D721Med (cell line): ENCODE measurements at regions not wholly inside any gene's neighbourhood (a gene's known extent, or its start where the extent isn't known, plus 50 kb on each side); places are given as distances from the start of the nearest gene placed in this dataset.

Experiments used
- DNase-seq: peaks from one replicate; pipeline ENCODE4 v3.0.0; 2011; ENCODE audit warnings: low spot score; ENCODE audit not compliant: insufficient read length
- FAIRE-seq: peaks from 2 replicates; lab custom pipeline; 2011; peaks lifted over from hg19 to GRCh38; lab: Jason Lieb, UNC
- CTCF ChIP-seq: IDR thresholded peaks from 2 replicates; pipeline ENCODE4 v1.5.1; 2012; ENCODE audit warnings: mild to moderate bottlenecking, control low read depth; ENCODE audit not compliant: insufficient read depth; ENCODE audit errors: missing control alignments

DNA sequence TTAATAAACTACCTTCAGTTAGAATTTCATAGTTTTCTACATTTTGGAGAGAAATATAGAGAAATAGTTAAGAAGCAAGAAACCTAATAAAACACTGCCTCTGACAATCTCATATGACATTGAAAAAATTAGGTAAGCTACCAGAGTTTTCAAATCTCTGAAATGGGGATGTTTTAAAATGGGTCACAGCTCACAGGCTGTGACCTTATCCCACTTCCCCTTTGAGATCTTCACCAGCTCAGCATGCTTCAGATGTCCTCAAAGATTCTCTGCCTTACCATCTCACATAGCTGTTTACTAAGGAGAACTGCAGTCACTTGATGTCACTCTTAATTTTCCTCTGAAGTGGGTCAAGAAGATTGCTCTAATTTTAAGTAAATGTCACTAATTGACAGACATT, 717.8 kb downstream of the JRKL start:
- TF ChIP-seq CTCF: no peak
- no peak for FAIRE-seq
- no peak for DNase-seq

DNA sequence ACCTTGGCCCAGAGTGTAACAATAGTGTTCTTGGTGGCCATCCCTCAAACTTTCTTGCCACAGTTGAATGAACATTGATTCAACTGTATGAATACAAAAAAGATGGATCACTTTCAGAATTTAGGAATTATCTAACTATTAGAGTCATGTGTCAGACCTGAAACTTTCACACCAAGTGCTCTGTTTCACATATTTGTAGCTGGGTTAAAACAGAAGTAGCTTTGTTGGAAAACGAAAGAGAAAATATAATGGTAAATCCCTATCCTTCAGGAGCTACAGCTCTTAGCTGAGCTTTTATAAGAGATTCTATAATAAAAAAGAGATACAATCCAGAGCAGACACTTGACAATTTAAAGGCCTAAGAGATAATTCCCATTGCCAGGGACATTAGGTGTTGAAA, 719.3 kb downstream of the JRKL start:
- TF ChIP-seq CTCF: no peak
- DNase-seq (no peak), FAIRE-seq (no peak)

DNA sequence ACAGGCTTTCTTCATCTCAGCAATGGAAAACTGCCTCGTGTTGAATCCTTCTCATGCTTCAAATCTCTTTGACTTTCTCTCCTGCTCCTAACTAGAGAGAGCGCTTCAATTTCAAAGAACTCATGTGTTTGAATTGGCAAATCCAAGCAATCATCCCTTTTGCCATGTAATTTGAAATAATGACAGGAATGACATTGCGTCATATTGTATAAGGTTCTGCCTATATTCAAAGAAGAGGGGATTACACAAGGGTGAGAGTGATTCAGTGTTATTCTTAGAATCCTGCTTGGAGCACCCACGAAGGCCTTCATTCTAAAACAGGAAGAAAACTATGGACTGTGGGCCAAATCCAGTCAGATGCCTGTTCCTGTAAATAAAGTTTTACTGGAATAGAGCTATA, 720.6 kb downstream of the JRKL start:
- FAIRE-seq: no peak

DNA sequence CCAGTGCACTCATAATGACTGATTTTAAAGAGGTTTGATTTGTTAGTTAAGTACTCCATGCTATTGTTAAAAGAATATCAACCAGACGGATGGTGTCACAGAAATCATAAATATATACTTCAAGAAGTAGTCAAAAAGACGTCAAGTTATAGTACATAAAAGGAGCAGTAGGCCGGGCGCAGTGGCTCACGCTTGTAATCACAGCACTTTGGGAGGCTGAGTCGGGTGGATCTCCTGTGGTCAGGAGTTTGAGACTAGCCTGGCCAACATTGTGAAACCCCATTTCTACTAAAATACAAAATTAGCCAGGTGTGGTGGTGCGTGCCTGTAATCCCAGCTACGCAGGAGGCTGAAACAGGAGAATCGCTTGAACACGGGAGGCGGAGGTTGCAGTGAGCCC, 721.7 kb downstream of the JRKL start:
- DNase-seq (no peak), FAIRE-seq (no peak)
- TF ChIP-seq CTCF: no peak

More for the DNA sequence above, 720.6 kb downstream of the JRKL start:
- DNase-seq: no peak
- TF ChIP-seq CTCF: no peak

- no peak for DNase-seq
- no peak for FAIRE-seq
- no peak for TF ChIP-seq CTCF
Measured at GRCh38 chr11:97118614-97119200, 728.9 kb downstream of the JRKL start.

DNA sequence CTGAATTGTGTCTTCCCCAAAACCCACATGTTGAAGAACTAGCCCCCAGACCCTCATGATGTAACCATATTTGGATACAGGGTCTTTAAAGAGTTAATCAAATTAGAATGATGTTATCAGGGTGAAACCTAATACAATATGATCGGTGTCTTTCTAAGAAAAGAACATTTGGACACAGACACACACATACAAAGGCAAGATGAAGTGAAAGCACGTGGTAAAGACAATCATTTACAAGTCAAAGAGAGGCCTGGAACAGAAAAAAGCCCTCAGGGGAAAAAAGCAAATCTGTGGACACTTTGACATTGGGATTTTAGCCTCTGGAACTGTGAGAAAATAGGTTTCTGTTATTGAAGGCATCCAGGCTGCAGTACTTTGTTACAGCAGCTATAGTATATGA, 733.4 kb downstream of the JRKL start:
- DNase-seq: no peak
- FAIRE-seq: no peak
- no peak for TF ChIP-seq CTCF

- DNase-seq: no peak
- no peak for TF ChIP-seq CTCF
- FAIRE-seq: no peak
Measured at GRCh38 chr11:97136067-97136466, 746.3 kb downstream of the JRKL start.
